HG03558 (cell line): ENCODE measurements at regions not wholly inside any gene's neighbourhood (a gene's known extent, or its start where the extent isn't known, plus 50 kb on each side); places are given as distances from the start of the nearest gene placed in this dataset.
"Not testable (repeated sequence)": the region's sequence is repeated elsewhere in the genome, so short reads cannot be mapped to it uniquely, and the experiment has no call there.

Source experiments
- ATAC-seq: cut with Tn5 transposase; IDR thresholded peaks from one replicate; pipeline ENCODE4 v1.9.1; 2021; ENCODE audit warnings: moderate number of reproducible peaks; ENCODE audit not compliant: unreplicated experiment; ENCODE audit errors: extremely low read depth

- ATAC-seq = no peak
Observed at GRCh38 chr9:82421498-82421897, 432.9 kb downstream of the SPATA31D1 start.

- no peak for ATAC-seq
Observed at GRCh38 chr9:82423700-82424099, 435.1 kb downstream of the SPATA31D1 start.

GRCh38 chr9:82424599-82425120 is 436.1 kb downstream of the SPATA31D1 start:
- ATAC-seq = no peak

GRCh38 chr9:82431121-82431520 is 442.5 kb downstream of the SPATA31D1 start:
- ATAC-seq = no peak

GRCh38 chr9:82433290-82433931 is 444.8 kb downstream of the SPATA31D1 start:
- not testable (repeated sequence) for ATAC-seq

- no peak for ATAC-seq
Observed at GRCh38 chr9:82436475-82436874, 447.9 kb downstream of the SPATA31D1 start.

- ATAC-seq = not testable (repeated sequence)
Observed at GRCh38 chr9:82437183-82437582, 448.6 kb downstream of the SPATA31D1 start.

- ATAC-seq = no peak
Observed at GRCh38 chr9:82438581-82438980, 450.0 kb downstream of the SPATA31D1 start.

- ATAC-seq = no peak
Observed at GRCh38 chr9:82443312-82443711, 454.7 kb downstream of the SPATA31D1 start.

- no peak for ATAC-seq
Observed at GRCh38 chr9:82445556-82445955, 457.0 kb downstream of the SPATA31D1 start.

GRCh38 chr9:82447343-82447742 is 458.8 kb downstream of the SPATA31D1 start:
- no peak for ATAC-seq

- ATAC-seq = no peak
Observed at GRCh38 chr9:82449986-82450385, 461.4 kb downstream of the SPATA31D1 start.

GRCh38 chr9:82454509-82455190 is 466.1 kb downstream of the SPATA31D1 start:
- ATAC-seq = no peak

GRCh38 chr9:82456642-82457041 is 468.1 kb downstream of the SPATA31D1 start:
- ATAC-seq = no peak

- ATAC-seq = no peak
Observed at GRCh38 chr9:82457298-82457697, 468.7 kb downstream of the SPATA31D1 start.

- ATAC-seq = no peak
Observed at GRCh38 chr9:82457891-82458290, 469.3 kb downstream of the SPATA31D1 start.

GRCh38 chr9:82458296-82458695 is 469.7 kb downstream of the SPATA31D1 start:
- no peak for ATAC-seq

- ATAC-seq = no peak
Observed at GRCh38 chr9:82466616-82467260, 478.2 kb downstream of the SPATA31D1 start.

- ATAC-seq = no peak
Observed at GRCh38 chr9:82467436-82467835, 478.9 kb downstream of the SPATA31D1 start.

GRCh38 chr9:82474235-82474634 is 485.7 kb downstream of the SPATA31D1 start:
- ATAC-seq = no peak

GRCh38 chr9:82475584-82476301 is 487.2 kb downstream of the SPATA31D1 start:
- no peak for ATAC-seq
